CD4-positive, alpha-beta T cell (primary cell): ENCODE measurements at regions not wholly inside any gene's neighbourhood (a gene's known extent, or its start where the extent isn't known, plus 50 kb on each side); places are given as distances from the start of the nearest gene placed in this dataset.

Experiments
- ATAC-seq: fragments of 200-7000 bp; cut with Tn5 transposase; one replicate; pipeline ENCODE4 v1.10.0; 2022; ENCODE audit warnings: mild to moderate bottlenecking; ENCODE audit not compliant: poor library complexity
- CTCF ChIA-PET: fragments of 350-600 bp; sonication (Branson Sonifier 250); formaldehyde crosslinking; loops from one replicate; lab custom pipeline; 2021; ENCODE audit warnings: antibody characterized with exemption, inconsistent platforms; lab: Charles Lee
- POLR2A ChIA-PET: fragments of 350-600 bp; sonication (Branson Sonifier 250); formaldehyde crosslinking; loops from one replicate; lab custom pipeline; 2021; ENCODE audit warnings: antibody characterized with exemption, inconsistent platforms; lab: Charles Lee
- DNase-seq, 14 experiments: peaks; one replicate each; pipeline ENCODE4 v3.0.0-alpha.2; 2013 to 2020; ENCODE audit warnings: mixed read lengths in 2 of 14
- H3K27ac ChIP-seq, 2 donors: one replicate each; pipeline versions ENCODE4 v1.5.1 to v1.7.0; 2013; ENCODE audit warnings: low read length in 2 of 2, low read depth in 1 of 2, mild to moderate bottlenecking in 1 of 2
- H3K27me3 ChIP-seq, 2 experiments: 1 replicate in 1 of 2; 2 replicates in 1 of 2; pipeline versions ENCODE4 v1.6.1 to v1.7.0; 2013; ENCODE audit warnings: low read length in 2 of 2, control low read depth in 1 of 2, mild to moderate bottlenecking in 1 of 2, moderate library complexity in 1 of 2; ENCODE audit not compliant: insufficient read depth in 2 of 2, control insufficient read depth in 1 of 2
- H3K36me3 ChIP-seq: one replicate; pipeline ENCODE4 v1.6.1; 2013; ENCODE audit warnings: low read length, control low read depth; ENCODE audit not compliant: insufficient read depth
- H3K4me1 ChIP-seq: one replicate; pipeline ENCODE4 v1.6.1; 2013; ENCODE audit warnings: low read length, control low read depth; ENCODE audit not compliant: insufficient read depth
- H3K4me3 ChIP-seq: one replicate; pipeline ENCODE4 v1.5.1; 2013; ENCODE audit warnings: mild to moderate bottlenecking, low read length, moderate library complexity
- H3K9me3 ChIP-seq, 2 experiments: 1 replicate in 1 of 2; 2 replicates in 1 of 2; pipeline versions ENCODE4 v1.6.1 to v1.7.0; 2013; ENCODE audit warnings: low read length in 2 of 2, mild to moderate bottlenecking in 2 of 2, control low read depth in 1 of 2, moderate library complexity in 1 of 2; ENCODE audit not compliant: control insufficient read depth in 1 of 2, insufficient read depth in 1 of 2
- H3K27ac Mint-ChIP-seq: one replicate; pipeline ENCODE4 v1.8.0; 2020; ENCODE audit warnings: mixed read lengths
- H3K27me3 Mint-ChIP-seq: one replicate; pipeline ENCODE4 v1.8.0; 2021; ENCODE audit warnings: mixed read lengths
- H3K36me3 Mint-ChIP-seq: one replicate; pipeline ENCODE4 v1.8.0; 2021; ENCODE audit warnings: low read depth, mixed read lengths
- H3K4me1 Mint-ChIP-seq: one replicate; pipeline ENCODE4 v1.8.0; 2021; ENCODE audit warnings: low read depth, mixed read lengths
- H3K4me3 Mint-ChIP-seq: one replicate; pipeline ENCODE4 v1.8.0; 2020; ENCODE audit warnings: mild to moderate bottlenecking, mixed read lengths
- H3K9me3 Mint-ChIP-seq: one replicate; pipeline ENCODE4 v1.8.0; 2020; ENCODE audit warnings: mixed read lengths
- intact Hi-C, 2 experiments: fragments of 100-400 bp; cut with DNase I in 1 of 2; cut with micrococcal nuclease in 1 of 2; formaldehyde crosslinking; loops; one replicate each; pipeline versions ENCODE4 v1.15.1 to v1.9.0; 2023 to 2025; cut with DNase I, micrococcal nuclease
- TF ChIP-seq, protein P1 (sequence below): fragments of 200-600 bp; IDR thresholded peaks from one replicate; pipeline ENCODE4 v1.8.0; 2022; ENCODE audit warnings: antibody characterized with exemption, mild to moderate bottlenecking

DNA sequence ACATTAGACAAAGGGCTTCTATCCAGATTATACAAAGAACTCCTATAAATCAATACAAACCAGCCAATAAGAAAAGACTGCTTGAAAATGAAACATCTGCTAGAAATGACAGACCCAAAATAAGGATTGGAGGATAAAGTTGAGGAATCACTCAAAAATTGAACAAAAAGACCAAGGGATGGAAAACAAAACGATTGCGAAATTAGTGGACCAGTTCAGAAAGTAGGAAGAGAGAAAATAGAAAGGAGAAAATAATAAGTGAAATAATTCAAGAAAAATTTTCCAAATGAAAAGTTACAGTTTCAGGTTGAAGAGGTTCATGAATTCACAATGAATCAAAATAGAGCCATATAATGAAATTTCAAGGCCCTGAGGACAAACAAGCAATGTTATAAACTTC lies 115.8 kb upstream of the CTBP2 start:
- TF ChIP-seq, protein P1, sequence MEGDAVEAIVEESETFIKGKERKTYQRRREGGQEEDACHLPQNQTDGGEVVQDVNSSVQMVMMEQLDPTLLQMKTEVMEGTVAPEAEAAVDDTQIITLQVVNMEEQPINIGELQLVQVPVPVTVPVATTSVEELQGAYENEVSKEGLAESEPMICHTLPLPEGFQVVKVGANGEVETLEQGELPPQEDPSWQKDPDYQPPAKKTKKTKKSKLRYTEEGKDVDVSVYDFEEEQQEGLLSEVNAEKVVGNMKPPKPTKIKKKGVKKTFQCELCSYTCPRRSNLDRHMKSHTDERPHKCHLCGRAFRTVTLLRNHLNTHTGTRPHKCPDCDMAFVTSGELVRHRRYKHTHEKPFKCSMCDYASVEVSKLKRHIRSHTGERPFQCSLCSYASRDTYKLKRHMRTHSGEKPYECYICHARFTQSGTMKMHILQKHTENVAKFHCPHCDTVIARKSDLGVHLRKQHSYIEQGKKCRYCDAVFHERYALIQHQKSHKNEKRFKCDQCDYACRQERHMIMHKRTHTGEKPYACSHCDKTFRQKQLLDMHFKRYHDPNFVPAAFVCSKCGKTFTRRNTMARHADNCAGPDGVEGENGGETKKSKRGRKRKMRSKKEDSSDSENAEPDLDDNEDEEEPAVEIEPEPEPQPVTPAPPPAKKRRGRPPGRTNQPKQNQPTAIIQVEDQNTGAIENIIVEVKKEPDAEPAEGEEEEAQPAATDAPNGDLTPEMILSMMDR: no peak
- Histone ChIP-seq H3K9me3 (peaks cover 0 to 13% of the 10 kb centered on the region in 2 experiments), H3K27ac (no peak overlapping the region), H3K36me3 (no peaks in the 10 kb centered on the region), H3K4me1 (no peaks in the 10 kb centered on the region), H3K27me3 (no peaks in the 10 kb centered on the region), H3K4me3 (no peak overlapping the region)
- CTCF ChIA-PET: no interaction called here
- POLR2A ChIA-PET: no interaction called here
- Mint-ChIP-seq H3K36me3 (no peaks in the 10 kb centered on the region), H3K4me3 (no peak overlapping the region), H3K27ac (no peak overlapping the region), H3K9me3 (peaks cover 2% of the 10 kb centered on the region), H3K4me1 (no peaks in the 10 kb centered on the region), H3K27me3 (peaks cover 5% of the 10 kb centered on the region)
- intact Hi-C loops: no loop called here
- no peak for DNase-seq
- no peak for ATAC-seq

DNA sequence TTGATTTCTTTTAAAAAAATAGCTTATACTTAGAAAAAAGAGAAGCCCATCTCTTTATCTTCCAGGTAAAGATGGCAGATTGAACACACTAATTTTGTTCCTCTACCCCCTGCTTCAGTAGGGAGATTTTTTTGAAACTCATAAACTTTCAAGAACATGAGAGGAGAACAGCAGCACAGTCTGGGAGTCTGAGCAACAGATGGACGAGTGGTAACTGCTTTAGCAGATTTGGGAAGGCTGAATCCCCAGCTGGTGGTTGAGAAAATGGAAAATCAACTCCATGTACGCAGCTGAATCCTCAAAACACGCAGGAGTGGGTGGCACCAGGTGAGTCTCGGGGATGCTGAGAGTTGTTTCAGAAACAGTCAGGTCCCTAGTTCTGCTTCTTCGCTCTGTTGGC lies 114.6 kb upstream of the CTBP2 start:
- Mint-ChIP-seq H3K27me3 (peaks cover 9% of the 10 kb centered on the region), H3K4me3 (no peak overlapping the region), H3K27ac (no peak overlapping the region), H3K4me1 (no peaks in the 10 kb centered on the region), H3K9me3 (peaks cover 2% of the 10 kb centered on the region), H3K36me3 (no peaks in the 10 kb centered on the region)
- intact Hi-C loops: no loop called here
- Histone ChIP-seq H3K27me3 (no peaks in the 10 kb centered on the region), H3K9me3 (peaks cover 0 to 20% of the 10 kb centered on the region in 2 experiments), H3K36me3 (no peaks in the 10 kb centered on the region), H3K4me3 (no peak overlapping the region), H3K27ac (no peak overlapping the region), H3K4me1 (no peaks in the 10 kb centered on the region)
- no peak for ATAC-seq
- POLR2A ChIA-PET: no interaction called here
- no peak for DNase-seq
- CTCF ChIA-PET: no interaction called here
- TF ChIP-seq, protein P1: no peak

DNA sequence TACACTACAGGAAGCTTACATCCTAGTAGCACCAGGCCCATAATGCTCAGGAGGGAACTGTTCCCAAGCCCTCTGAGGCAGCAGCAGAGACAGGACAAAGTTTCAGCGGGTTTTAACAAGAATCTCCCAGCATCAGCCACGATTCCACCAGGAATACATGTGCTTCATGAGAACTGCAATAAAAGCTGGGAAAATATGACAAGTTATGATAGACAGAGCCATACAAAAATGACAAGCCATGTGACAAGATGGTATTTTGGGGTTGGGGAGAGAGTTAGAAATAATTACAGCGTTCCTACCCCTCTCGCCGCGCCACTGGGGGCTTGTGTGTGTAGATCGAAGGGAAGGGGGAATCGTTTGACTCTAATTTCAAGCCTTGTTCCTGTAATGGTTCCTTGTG lies 112.7 kb upstream of the CTBP2 start:
- ATAC-seq (no peak), DNase-seq (no peak)
- Mint-ChIP-seq H3K27ac (no peak overlapping the region), H3K9me3 (peaks cover 2% of the 10 kb centered on the region), H3K27me3 (peaks cover 9% of the 10 kb centered on the region), H3K36me3 (no peaks in the 10 kb centered on the region), H3K4me3 (no peak overlapping the region), H3K4me1 (no peaks in the 10 kb centered on the region)
- intact Hi-C loops: no loop called here
- no peaks in the 10 kb centered on the region for H3K36me3 ChIP-seq
- H3K27ac ChIP-seq: no peak overlapping the region
- peaks cover 0 to 20% of the 10 kb centered on the region in 2 experiments for H3K9me3 ChIP-seq
- no peaks in the 10 kb centered on the region for H3K27me3 ChIP-seq
- TF ChIP-seq, protein P1: no peak
- H3K4me3 ChIP-seq: no peak overlapping the region
- no peaks in the 10 kb centered on the region for H3K4me1 ChIP-seq
- ChIA-PET CTCF (no interaction called here), POLR2A (no interaction called here)
